ENCODE measurements at regions not wholly inside any gene's neighbourhood (a gene's known extent, or its start where the extent isn't known, plus 50 kb on each side); places are given as distances from the start of the nearest gene placed in this dataset.

DNA sequence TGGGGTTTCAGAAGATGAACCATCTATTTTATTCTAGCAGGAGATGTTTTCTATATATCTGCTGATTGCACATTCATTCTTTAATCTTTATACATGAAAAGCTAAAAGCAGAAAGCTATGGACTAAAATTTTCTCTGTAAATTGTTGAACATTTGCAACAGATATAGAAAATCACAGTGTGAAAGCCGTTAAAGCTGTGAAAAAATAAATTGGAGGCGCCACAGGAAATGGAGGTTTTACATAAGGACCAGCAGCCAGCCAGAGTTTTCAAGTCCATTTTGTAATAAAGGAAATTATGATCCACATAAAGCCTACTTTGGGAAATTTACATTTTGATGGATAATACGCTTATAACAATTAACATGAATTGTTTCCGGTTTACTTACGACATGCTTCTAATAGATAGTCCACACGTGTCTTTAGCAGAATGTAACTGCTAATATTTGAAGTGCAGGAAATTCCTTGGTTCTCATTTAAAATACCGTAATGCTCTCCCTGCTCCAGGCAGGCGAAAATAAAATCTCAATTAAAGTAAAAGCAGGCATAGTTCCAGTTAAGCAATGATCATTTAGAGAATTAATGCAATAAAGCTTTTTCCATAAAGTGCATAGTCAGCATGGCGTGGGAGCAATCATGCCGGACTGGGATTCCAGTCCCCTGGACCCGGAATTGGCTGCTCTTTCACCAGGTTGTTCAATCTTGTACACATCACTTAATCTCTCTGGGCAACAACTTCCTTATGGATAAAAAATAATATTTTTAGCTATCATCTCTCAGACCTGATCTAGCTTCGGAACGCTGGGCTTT, 445.4 kb downstream of the ZNF608 start:
- H3K9ac ChIP-seq (ENCODE audit: insufficient read depth, low read depth, low read length), result no peak overlapping the region
- no peaks in the 10 kb centered on the region; a peak in 1 of 5 replicates for H3K27me3 ChIP-seq (ENCODE audit: control insufficient read depth in 1 of 2, insufficient read depth in 2 of 2, low read length in 2 of 2)
- no peaks in the 10 kb centered on the region for H3K4me1 ChIP-seq (ENCODE audit: insufficient read depth, low read length)
- no peaks in the 10 kb centered on the region for H3K9me3 ChIP-seq (ENCODE audit: low read length)
- H3K36me3 ChIP-seq (replicated peaks in 1 of 2; ENCODE audit: control insufficient read depth in 1 of 2, insufficient read depth in 2 of 2, low read length in 2 of 2), result no peaks in the 10 kb centered on the region
- no peak overlapping the region for H3K4me3 ChIP-seq (replicated peaks in 1 of 3; ENCODE audit: insufficient read depth in 1 of 3, low read depth in 2 of 3, low read length in 3 of 3)
- no peak for ATAC-seq
- H3K27ac ChIP-seq (ENCODE audit: extremely low read length, insufficient read depth, low read length), result no peak overlapping the region
- no peak overlapping the region for H3K4me2 ChIP-seq (ENCODE audit: low read depth, low read length)
- H3K79me2 ChIP-seq (ENCODE audit: insufficient read depth, low read length), result no peaks in the 10 kb centered on the region
- FAIRE-seq, result no peak
- intact Hi-C loops (cut with micrococcal nuclease; ENCODE audit: unreplicated experiment) (no loop called here), in situ Hi-C loops (cut with HindIII; ENCODE audit: extremely low pct_ligation_motif_present, low pct_unique_long_range_greater_than_20kb) (no loop called here)
- BruUV-seq (replicated peaks), result no TSS peak
- no peaks in the 10 kb centered on the region for H4K20me1 ChIP-seq (ENCODE audit: insufficient read depth, low read length)
- POLR2A ChIA-PET, result no interaction called here
- TF ChIP-seq KDM5B (CRISPR knock-in tag; IDR thresholded peaks at IDR 0.05; ENCODE audit: borderline replicate concordance) (no peak), ZIK1 (CRISPR knock-in tag; IDR thresholded peaks at IDR 0.05; ENCODE audit: borderline replicate concordance, low read depth) (no peak), MAFK (conservative IDR thresholded peaks at IDR 0.05 in 1 of 2, IDR thresholded peaks at IDR 0.05 in 1 of 2; ENCODE audit: low read length in 2 of 2) (peak; percentile 75 to 87), MAFF (IDR thresholded peaks at IDR 0.05; ENCODE audit: low read depth, low read length) (peak; percentile 77), ZNF747 (CRISPR knock-in tag; IDR thresholded peaks at IDR 0.05; ENCODE audit: borderline replicate concordance) (no peak)
- TF ChIP-seq, protein P1, sequence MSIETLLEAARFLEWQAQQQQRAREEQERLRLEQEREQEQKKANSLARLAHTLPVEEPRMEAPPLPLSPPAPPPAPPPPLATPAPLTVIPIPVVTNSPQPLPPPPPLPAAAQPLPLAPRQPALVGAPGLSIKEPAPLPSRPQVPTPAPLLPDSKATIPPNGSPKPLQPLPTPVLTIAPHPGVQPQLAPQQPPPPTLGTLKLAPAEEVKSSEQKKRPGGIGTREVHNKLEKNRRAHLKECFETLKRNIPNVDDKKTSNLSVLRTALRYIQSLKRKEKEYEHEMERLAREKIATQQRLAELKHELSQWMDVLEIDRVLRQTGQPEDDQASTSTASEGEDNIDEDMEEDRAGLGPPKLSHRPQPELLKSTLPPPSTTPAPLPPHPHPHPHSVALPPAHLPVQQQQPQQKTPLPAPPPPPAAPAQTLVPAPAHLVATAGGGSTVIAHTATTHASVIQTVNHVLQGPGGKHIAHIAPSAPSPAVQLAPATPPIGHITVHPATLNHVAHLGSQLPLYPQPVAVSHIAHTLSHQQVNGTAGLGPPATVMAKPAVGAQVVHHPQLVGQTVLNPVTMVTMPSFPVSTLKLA (IDR thresholded peaks at IDR 0.05), result 0 out of 2 replicates have a peak, but pooled peaks have one; percentile 13
- TF ChIP-seq, protein P2, sequence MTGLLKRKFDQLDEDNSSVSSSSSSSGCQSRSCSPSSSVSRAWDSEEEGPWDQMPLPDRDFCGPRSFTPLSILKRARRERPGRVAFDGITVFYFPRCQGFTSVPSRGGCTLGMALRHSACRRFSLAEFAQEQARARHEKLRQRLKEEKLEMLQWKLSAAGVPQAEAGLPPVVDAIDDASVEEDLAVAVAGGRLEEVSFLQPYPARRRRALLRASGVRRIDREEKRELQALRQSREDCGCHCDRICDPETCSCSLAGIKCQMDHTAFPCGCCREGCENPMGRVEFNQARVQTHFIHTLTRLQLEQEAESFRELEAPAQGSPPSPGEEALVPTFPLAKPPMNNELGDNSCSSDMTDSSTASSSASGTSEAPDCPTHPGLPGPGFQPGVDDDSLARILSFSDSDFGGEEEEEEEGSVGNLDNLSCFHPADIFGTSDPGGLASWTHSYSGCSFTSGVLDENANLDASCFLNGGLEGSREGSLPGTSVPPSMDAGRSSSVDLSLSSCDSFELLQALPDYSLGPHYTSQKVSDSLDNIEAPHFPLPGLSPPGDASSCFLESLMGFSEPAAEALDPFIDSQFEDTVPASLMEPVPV (CRISPR knock-in tag; IDR thresholded peaks at IDR 0.05), result no peak
- CTCF ChIA-PET (ENCODE audit: low intra/inter-chr PET ratio, low total read pairs), result no interaction called here
- 34% methylated on average over 13 of the region's 13 CpGs for WGBS (ENCODE audit: low lambda C conversion rate)
- H2AFZ ChIP-seq (ENCODE audit: low read length), result no peak overlapping the region
- no peak for DNase-seq (ENCODE audit: low spot score)
